AG04449 (cell line): ENCODE measurements at regions not wholly inside any gene's neighbourhood (a gene's known extent, or its start where the extent isn't known, plus 50 kb on each side); places are given as distances from the start of the nearest gene placed in this dataset.

ENCODE experiments used
- CTCF ChIA-PET: fragments of 350-600 bp; formaldehyde crosslinking; extraction: SDS; loops from one replicate; lab custom pipeline; 2021; ENCODE audit warnings: antibody characterized with exemption; lab: Yijun Ruan, JAX
- POLR2A ChIA-PET: fragments of 400-600, 350-600 bp; formaldehyde crosslinking; extraction: SDS; loops from one replicate; lab custom pipeline; 2020; ENCODE audit warnings: antibody characterized with exemption, inconsistent platforms; lab: Yijun Ruan, JAX
- DNase-seq: peaks from one replicate; pipeline ENCODE4 v3.0.0-alpha.2; 2010; ENCODE audit warnings: low read depth, low spot score
- H3K4me3 ChIP-seq: 2 replicates; pipeline ENCODE4 v1.5.1; 2011; ENCODE audit warnings: low read depth, mild to moderate bottlenecking, control low read depth, low read length
- CTCF ChIP-seq: IDR thresholded peaks from one replicate; pipeline ENCODE4 v1.5.1; 2011; ENCODE audit warnings: mild to moderate bottlenecking, moderate library complexity, low read length, control low read depth, inconsistent platforms; ENCODE audit not compliant: insufficient read depth; ENCODE audit errors: missing control alignments

- DNase-seq, result no peak
- ChIA-PET POLR2A (no interaction called here), CTCF (interaction anchor here (0.5 kb wide), 1 partner anchor 19 kb away, joined by 3 read pairs; no protein-coding TSS in a partner anchor)
- no peak for TF ChIP-seq CTCF
- H3K4me3 ChIP-seq, result no peak overlapping the region
Observed at GRCh38 chr14:65297744-65298143, 114.8 kb upstream of the FUT8 start.

GRCh38 chr14:65299826-65300225, 112.7 kb upstream of the FUT8 start:
- CTCF ChIA-PET, result interaction anchor here (2.1 kb wide), 1 partner anchor 78 kb away, joined by 6 read pairs; no protein-coding TSS in a partner anchor
- no peak overlapping the region for H3K4me3 ChIP-seq
- POLR2A ChIA-PET, result no interaction called here
- no peak for DNase-seq
- no peak for TF ChIP-seq CTCF

DNA sequence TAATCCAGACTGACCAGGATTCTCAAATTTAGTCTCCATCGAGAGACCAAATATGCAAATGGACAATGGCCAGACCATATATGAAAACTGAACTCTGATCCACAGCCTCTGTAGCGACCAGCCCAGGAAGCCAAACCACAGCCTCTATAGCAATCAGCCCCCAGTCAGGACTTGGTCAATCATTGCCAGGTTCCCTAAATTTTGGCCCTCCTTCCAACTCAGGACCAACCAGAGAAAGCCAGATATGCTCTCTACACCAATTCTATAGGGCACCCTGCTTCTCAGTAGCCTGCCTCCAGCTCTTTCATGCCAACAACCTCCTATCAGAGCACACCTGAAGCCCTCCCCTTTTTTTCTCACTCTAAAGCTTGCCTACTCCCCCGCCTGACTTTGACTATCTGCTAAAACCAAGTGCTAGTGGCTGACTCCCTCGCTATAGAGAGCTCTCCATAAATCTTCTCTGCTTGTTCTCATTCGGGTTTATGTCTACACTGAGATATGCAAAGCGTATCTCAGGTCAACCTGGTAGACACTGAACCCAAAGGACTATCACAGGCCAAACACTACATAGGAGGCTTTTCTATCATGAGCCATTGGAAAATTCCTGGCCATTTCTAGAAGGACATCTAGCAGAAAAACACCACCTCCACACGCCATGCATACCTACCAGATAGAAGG, 110.5 kb upstream of the FUT8 start:
- CTCF ChIA-PET, result no interaction called here
- DNase-seq, result no peak
- TF ChIP-seq CTCF, result no peak
- POLR2A ChIA-PET, result interaction anchor here (0.6 kb wide), 1 partner anchor 348 kb away, joined by 3 read pairs; no protein-coding TSS in a partner anchor
- H3K4me3 ChIP-seq, result no peak overlapping the region

DNA sequence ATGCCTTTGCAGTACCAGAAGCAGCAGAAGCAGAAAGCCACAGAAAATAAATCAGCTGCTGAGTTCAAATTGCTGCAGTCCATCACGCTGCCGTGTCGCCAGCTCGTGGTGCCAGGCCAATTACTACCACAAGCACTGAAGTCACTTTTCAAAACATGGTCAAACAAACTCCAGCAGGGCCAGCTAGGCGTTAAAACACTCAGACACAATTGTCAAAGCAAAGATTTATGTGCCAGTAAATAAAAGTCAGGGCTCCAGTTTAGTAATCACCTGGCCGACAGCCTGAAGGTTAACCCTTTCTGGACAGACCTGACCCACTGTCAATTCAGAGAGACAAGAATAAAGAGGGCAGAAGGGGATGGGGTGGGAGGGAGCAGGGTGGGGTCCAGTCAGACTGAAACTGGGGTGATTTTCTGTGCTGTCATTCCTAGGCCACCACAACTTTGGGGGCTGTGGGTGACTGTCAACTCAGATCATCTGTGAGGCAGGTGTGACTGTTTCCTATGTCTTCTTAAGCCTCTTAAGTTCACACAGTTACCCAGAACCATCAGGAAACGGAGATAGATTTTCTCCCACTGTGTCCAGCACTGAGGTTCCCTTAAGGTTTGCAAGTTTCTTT, 109.8 kb upstream of the FUT8 start:
- ChIA-PET CTCF (no interaction called here), POLR2A (interaction anchor here (0.6 kb wide), 1 partner anchor 349 kb away, joined by 3 read pairs; no protein-coding TSS in a partner anchor)
- no peak for TF ChIP-seq CTCF
- H3K4me3 ChIP-seq, result no peak overlapping the region
- no peak for DNase-seq

- CTCF ChIA-PET, result interaction anchor here (0.8 to 1.2 kb wide), 2 partner anchors 32 to 82 kb away, joined by 3 to 5 read pairs; no protein-coding TSS in a partner anchor
- no peak for DNase-seq
- TF ChIP-seq CTCF, result no peak
- POLR2A ChIA-PET, result interaction anchor here (1.0 to 1.1 kb wide), 2 partner anchors 63 to 65 kb away, joined by 3 to 4 read pairs; no protein-coding TSS in a partner anchor
- no peak overlapping the region for H3K4me3 ChIP-seq
Observed at GRCh38 chr14:65303190-65303898, 109.2 kb upstream of the FUT8 start.
